RKO (cell line): ENCODE measurements at regions not wholly inside any gene's neighbourhood (a gene's known extent, or its start where the extent isn't known, plus 50 kb on each side); places are given as distances from the start of the nearest gene placed in this dataset.
"Not testable (repeated sequence)": the region's sequence is repeated elsewhere in the genome, so short reads cannot be mapped to it uniquely, and the experiment has no call there.

Experiments
- DNase-seq: peaks from one replicate; pipeline ENCODE4 v3.0.0-alpha.2; 2016; ENCODE audit warnings: low spot score

DNA sequence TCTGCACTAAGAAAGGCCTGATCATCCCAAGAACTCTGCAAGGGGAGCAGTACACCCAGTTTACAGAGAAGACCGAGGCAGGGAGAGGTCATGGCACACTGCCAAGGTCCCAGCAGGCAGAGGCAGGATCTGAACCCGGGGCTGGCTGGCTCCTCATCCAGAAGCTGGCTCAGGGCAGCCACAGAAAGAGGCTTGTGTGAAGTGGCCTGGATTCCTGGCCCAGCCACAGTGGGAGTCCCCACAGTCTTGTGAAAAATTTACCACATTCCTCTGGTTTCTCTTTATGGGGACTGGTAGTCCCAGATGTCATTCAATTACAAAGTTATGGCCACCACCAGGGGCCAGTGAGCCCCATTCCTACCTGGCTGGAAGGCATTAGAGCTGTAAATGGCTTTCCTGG lies 440.5 kb downstream of the MIAT start:
- no peak for DNase-seq

DNA sequence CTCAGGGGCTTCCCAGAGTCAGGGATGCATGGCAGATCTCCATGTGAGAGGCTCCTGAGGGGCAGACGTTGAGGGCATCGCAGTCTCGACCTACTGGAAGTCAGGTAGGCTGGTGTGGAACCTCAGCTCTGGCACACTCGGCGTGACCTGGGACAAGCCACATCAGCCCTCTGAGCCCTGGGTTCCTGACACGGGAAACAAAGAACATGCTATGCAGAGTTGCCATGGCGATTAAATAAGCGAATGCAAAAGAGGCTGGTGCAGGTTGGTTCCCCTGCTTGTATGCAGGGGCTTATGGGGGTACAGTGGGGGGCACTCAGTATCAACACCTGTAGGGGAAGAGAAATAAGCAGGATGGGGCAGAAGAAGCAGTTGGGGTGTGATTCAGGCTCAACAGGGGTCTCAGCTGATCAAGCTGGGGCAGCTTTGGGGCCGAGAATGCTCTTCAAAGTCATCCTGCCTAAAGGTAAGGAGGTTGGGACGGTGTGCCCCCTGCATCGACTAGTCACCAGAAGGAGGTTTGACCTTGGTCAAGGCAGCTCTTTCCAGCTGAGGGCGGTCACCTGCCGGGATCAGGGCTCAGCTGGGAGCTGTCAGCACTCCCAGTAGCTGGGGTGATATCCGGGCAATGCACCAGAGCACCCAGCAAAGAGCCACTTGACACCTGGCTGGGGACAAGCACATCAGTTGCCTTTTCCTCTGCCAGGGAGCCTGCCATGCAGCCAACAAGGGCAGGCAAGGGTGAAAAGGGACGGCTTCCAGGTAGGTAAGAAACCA lies 442.7 kb downstream of the MIAT start:
- DNase-seq = no peak

DNA sequence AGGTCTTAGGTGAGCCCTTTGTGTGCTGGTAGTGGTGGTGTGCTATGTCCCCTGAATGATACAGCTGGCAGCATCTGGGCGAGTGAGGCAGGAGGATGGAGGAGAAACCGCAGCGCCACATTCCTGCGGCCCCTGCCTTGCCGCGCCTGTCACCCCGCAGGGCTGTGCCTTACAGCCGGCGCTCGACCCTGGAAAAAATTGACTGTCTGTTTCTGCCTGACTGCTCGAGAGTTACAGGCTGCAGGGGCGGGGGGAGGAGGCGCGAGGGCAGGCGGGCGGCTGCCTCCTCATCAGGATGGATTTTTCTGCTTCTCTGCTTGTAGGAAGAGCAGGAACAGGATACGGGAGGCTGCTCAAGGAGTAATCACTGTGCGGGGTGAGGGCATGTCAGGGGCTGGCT lies 443.4 kb downstream of the MIAT start:
- DNase-seq = no peak

- no peak for DNase-seq
Measured at GRCh38 chr22:27101288-27101687, 443.9 kb downstream of the MIAT start.

DNA sequence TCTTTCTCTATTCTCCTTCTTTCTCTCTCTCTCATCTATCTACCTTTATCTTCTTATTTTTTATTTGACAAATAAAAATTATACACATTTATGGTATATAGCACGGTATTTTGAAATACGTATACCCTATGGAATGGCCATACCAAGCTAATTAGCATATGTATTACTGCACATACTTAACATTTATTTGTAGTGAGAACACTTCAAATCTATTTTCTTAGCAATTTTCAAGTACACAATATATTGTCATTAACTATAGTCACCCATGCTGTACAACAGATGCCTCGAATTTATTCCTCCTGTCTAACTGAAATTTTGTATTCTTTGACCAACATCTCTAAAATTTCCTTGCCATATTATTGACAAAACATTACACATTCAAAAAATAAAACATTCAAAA lies 447.1 kb downstream of the MIAT start:
- DNase-seq = no peak

- DNase-seq = no peak
Measured at GRCh38 chr22:27105142-27106025, 448.0 kb downstream of the MIAT start.

GRCh38 chr22:27106985-27107384 lies 449.6 kb downstream of the MIAT start:
- DNase-seq = no peak

DNA sequence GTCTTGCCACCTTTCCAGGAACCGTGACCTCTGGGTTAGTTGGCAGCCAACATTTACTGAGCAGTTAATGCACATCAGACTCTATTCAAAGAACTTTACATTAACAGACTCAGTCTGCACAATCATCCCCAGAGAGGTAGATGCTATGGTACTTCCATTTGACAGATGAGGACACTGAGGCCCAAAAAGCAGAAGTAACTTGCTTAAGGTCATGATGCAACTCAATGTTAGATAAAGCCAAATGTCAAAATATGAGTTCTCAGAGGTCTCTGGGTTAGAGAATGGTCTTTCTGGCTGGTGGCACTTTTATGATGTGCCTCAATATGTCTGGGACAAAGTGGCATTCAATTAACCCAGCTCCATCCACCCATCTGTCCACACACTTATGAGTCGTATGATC lies 450.0 kb downstream of the MIAT start:
- no peak for DNase-seq

- DNase-seq = peak; percentile 39
Measured at GRCh38 chr22:27107824-27108223, 450.4 kb downstream of the MIAT start.

- DNase-seq = no peak
Measured at GRCh38 chr22:27108425-27109114, 451.2 kb downstream of the MIAT start.

DNA sequence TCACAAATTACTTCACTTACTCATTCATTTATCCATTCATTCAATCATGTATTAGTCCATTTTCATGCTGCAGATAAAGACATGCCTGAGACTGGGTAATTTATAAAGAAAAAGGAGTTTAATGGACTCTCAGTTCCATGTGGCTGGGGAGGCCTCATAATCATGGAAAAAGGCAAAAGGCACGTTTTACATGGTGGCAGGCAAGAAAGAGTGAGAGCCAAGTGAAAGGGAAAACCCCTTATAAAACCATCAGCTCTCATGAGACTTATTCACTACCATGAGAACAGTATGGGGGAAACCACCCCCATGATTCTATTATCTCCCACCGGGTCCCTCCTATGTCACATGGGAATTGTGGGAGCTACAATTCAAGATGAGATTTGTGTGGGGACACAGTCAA lies 452.0 kb downstream of the MIAT start:
- not testable (repeated sequence) for DNase-seq

DNA sequence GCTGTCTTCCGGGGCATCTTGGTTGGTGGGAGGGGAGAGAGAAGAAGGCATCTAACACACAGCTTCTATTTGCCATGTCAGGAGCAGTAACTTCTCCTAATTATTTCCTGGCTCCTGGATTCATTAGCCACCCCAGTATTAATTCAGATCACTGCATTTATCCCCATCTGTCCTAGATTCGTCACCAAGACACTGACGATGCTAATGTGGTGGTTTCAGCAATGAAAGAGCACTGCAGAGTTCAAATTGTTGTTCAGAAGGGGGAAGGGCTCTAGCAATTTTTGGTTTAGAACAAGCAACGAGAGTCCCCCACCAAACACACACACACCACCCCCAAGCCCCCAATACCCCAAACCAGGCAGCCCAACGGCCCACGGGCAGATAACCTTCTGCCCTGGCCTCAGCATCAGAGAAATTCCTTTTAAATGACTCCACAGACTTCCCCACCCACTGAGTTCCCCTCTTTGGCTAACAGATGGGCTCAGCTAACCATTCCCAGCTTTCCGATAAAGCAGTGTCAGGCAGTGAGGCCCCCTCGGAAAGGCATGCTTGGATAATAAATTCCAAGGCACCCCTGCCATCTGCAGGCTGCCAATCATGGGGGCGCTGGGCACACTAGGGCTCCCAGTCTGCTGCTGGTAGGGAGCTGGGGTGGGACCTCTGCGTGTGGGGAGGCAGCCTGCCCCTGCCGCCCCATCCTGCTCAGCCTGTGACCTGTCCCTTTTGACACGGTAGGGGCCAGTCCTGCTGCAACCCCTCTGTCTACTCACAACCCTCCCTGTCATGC lies 453.5 kb downstream of the MIAT start:
- DNase-seq = no peak

DNA sequence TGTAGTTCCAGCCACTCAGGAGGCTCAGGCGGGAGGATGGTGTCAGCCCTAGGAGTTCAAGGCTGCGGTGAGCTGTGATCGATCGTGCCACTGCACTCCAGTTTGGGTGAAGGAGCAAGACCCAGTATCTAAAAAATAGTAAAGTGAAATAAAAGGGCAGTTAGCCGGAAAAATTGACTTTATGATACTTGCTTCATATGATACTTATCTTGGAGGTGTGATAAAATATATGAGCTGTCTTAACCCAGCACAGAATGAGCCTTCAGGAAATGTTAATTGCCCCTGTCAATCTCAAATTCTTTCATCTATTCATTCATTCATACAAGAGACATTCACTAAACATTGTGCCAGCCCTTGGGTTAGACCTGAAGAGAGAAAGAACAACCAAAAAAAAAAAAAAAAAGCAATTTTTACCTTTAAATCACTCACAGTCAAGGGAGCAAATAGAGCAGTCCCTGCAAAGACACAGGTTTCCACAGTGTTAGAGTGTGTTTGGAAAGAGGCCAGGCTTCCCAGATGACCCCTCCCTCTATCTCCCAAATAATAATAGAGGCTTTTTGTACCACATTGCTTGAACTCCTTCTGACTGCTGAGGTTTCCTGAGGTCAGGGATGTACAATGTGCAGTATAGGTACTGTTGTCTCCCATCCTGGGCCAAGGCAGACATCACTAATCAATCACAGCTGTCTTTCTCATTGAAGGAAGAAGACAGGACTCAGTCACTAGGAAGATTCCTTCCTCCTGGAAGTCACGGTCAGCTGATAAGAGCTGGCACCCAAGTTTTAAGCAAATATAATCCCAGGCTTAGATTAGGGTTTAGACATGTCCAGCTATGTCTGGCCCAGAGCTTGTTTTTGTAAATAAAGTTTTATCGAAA lies 454.6 kb downstream of the MIAT start:
- no peak for DNase-seq

DNA sequence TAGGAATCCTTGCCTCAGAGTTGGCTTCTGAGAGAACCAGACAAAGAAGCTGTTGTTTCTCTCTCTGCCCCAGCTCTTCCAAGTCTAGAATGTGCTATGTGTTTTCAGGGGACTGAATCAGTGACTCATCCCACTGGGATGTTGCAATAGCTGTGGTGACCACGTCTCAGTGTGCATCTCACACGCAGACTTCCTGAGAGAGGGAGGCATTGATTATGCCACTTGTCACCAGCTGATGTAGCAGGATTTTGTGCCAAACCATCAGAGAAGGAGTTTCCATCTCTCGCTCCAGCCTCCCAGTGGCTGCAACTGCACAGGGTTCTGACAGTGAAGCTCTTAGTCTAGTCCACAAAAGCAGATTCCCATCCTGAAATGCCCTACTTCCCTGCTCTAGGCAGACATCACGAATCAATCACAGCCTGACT lies 455.8 kb downstream of the MIAT start:
- DNase-seq = peak; percentile 35

GRCh38 chr22:27113641-27114040 lies 456.3 kb downstream of the MIAT start:
- no peak for DNase-seq

- no peak for DNase-seq
Measured at GRCh38 chr22:27114186-27114585, 456.8 kb downstream of the MIAT start.

DNA sequence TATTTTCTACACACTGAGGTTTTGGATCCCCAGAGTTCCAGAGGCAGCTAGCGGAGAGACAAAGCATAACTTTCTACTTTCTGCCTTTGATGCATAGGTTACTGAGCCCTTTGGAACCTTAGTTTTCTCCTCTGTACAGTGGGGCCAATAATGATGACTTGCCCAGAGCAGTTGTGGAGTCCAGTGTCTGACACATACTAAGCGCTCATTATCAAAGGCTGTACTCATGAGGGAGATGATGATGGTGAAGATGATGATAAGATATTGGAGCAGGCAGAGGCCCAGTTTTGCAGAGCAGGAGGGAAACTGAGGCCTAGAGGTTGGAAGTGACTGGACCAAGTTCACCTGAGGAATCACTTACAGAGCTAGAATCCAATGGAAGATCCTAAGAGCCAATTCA lies 458.0 kb downstream of the MIAT start:
- DNase-seq = no peak

GRCh38 chr22:27115816-27116256 lies 458.4 kb downstream of the MIAT start:
- DNase-seq = no peak

DNA sequence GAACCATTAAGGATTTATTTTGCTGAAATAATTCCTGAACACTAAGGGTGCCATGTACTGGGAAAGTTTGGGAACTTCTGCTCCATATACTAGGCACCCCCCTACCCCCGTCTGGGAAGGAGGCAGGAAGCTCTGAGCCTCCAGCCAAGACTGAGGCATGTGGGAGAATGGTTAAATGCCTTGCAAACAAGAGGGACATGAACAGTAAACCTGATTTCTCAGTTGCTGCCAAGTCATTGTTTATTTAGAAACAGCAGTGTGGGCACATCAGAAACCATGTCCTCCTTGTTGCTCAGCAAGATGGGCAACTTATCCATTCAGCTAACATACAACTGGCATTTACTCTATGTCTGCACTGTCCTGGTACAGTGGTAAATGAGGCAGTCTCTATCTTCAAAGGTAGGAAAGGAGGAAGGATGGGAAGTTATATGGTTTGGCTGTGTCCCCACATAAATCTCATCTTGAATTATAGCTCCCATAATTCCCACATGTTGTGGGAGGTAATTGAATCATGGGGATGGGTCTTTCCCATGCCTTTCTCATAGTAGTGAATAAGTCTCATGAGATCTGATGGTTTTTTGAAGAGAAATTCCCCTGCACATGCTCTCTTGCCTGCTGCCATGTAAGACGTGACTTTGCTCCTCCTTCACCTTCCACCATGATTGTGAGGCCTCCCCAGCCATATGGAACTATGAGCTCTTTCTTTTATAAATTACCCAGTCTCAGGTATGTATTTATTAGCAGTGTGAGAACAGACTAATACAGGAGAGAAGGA lies 459.1 kb downstream of the MIAT start:
- no peak for DNase-seq

GRCh38 chr22:27120036-27120435 lies 462.6 kb downstream of the MIAT start:
- no peak for DNase-seq
